Mesenchymal stem cell (in vitro differentiated cells and primary cell): ENCODE measurements at regions not wholly inside any gene's neighbourhood (a gene's known extent, or its start where the extent isn't known, plus 50 kb on each side); places are given as distances from the start of the nearest gene placed in this dataset.

ENCODE experiments used
- DNase-seq: peaks from one replicate; pipeline ENCODE4 v3.0.0-alpha.2; 2013
- H2AFZ ChIP-seq: one replicate; pipeline ENCODE4 v1.6.1; 2013; ENCODE audit warnings: low read depth, mild to moderate bottlenecking, control low read depth, inconsistent platforms, low read length, moderate library complexity
- H2AK5ac ChIP-seq: 2 replicates; pipeline ENCODE4 v1.6.1; 2013; ENCODE audit warnings: low read length, moderate library complexity, mild to moderate bottlenecking, inconsistent platforms; ENCODE audit not compliant: severe bottlenecking
- H2BK120ac ChIP-seq: one replicate; pipeline ENCODE4 v1.6.1; 2013; ENCODE audit warnings: low read depth, mild to moderate bottlenecking, inconsistent platforms, low read length, moderate library complexity
- H2BK12ac ChIP-seq, 2 experiments: one replicate each; pipeline ENCODE4 v1.6.1; 2013; ENCODE audit warnings: inconsistent platforms in 2 of 2, low read length in 2 of 2, mild to moderate bottlenecking in 2 of 2, moderate library complexity in 2 of 2, control low read depth in 1 of 2
- H2BK15ac ChIP-seq: one replicate; pipeline ENCODE4 v1.6.1; 2013; ENCODE audit warnings: mild to moderate bottlenecking, low read depth, inconsistent platforms; ENCODE audit not compliant: poor library complexity, severe bottlenecking
- H2BK5ac ChIP-seq: 2 replicates; pipeline ENCODE4 v1.6.1; 2013; ENCODE audit warnings: low read depth, mild to moderate bottlenecking, low read length, control low read depth, inconsistent platforms; ENCODE audit not compliant: poor library complexity, severe bottlenecking
- H3K14ac ChIP-seq, 2 experiments: one replicate each; pipeline ENCODE4 v1.6.1; 2013; ENCODE audit warnings: inconsistent platforms in 2 of 2, low read length in 2 of 2, control low read depth in 1 of 2, mild to moderate bottlenecking in 1 of 2, moderate library complexity in 1 of 2
- H3K18ac ChIP-seq, 2 experiments: one replicate each; pipeline ENCODE4 v1.6.1; 2013; ENCODE audit warnings: inconsistent platforms in 2 of 2, low read length in 2 of 2, control low read depth in 1 of 2, low read depth in 1 of 2, mild to moderate bottlenecking in 1 of 2
- H3K23ac ChIP-seq, 2 experiments: one replicate each; pipeline ENCODE4 v1.6.1; 2013; ENCODE audit warnings: inconsistent platforms in 2 of 2, low read length in 2 of 2, mild to moderate bottlenecking in 2 of 2, moderate library complexity in 2 of 2, control low read depth in 1 of 2
- H3K27ac ChIP-seq: 2 replicates; pipeline ENCODE4 v1.5.1; 2013; ENCODE audit warnings: mild to moderate bottlenecking, moderate library complexity, low read length, control low read depth, inconsistent platforms; ENCODE audit not compliant: poor library complexity, severe bottlenecking
- H3K27me3 ChIP-seq, 2 experiments: 2 replicates each; pipeline versions ENCODE4 v1.6.1 to v1.7.0; 2013; ENCODE audit warnings: low read length in 2 of 2, mild to moderate bottlenecking in 2 of 2, moderate library complexity in 2 of 2, control low read depth in 1 of 2, inconsistent platforms in 1 of 2; ENCODE audit not compliant: control insufficient read depth in 1 of 2, insufficient read depth in 1 of 2
- H3K36me3 ChIP-seq, 2 experiments: 2 replicates each; pipeline versions ENCODE4 v1.6.1 to v1.7.0; 2013; ENCODE audit warnings: low read length in 2 of 2, control low read depth in 1 of 2, inconsistent platforms in 1 of 2, low read depth in 1 of 2, mild to moderate bottlenecking in 1 of 2; ENCODE audit not compliant: insufficient read depth in 2 of 2, control insufficient read depth in 1 of 2
- H3K4ac ChIP-seq, 2 experiments: one replicate each; pipeline ENCODE4 v1.6.1; 2013; ENCODE audit warnings: inconsistent platforms in 2 of 2, low read length in 2 of 2, mild to moderate bottlenecking in 2 of 2, moderate library complexity in 2 of 2, control low read depth in 1 of 2, low read depth in 1 of 2
- H3K4me1 ChIP-seq: 2 replicates; pipeline ENCODE4 v1.6.1; 2013; ENCODE audit warnings: low read depth, low read length, control low read depth; ENCODE audit not compliant: control insufficient read depth, insufficient read depth
- H3K4me2 ChIP-seq: 2 replicates; pipeline ENCODE4 v1.6.1; 2013; ENCODE audit warnings: low read length, mild to moderate bottlenecking, inconsistent platforms; ENCODE audit not compliant: poor library complexity, severe bottlenecking
- H3K4me3 ChIP-seq, 2 experiments: 2 replicates each; pipeline versions ENCODE4 v1.5.1 to v1.7.0; 2013; ENCODE audit warnings: low read length in 2 of 2, mild to moderate bottlenecking in 2 of 2, control low read depth in 1 of 2, low read depth in 1 of 2; ENCODE audit not compliant: insufficient read depth in 1 of 2
- H3K79me1 ChIP-seq: replicated peaks from 2 replicates; pipeline ENCODE4 v1.6.1; 2013; ENCODE audit warnings: mild to moderate bottlenecking, control low read depth, low read length, inconsistent platforms; ENCODE audit not compliant: poor library complexity, severe bottlenecking
- H3K9ac ChIP-seq: 2 replicates; pipeline ENCODE4 v1.7.0; 2013; ENCODE audit warnings: mild to moderate bottlenecking, low read length, moderate library complexity
- H3K9me3 ChIP-seq: 2 replicates; pipeline ENCODE4 v1.7.0; 2013; ENCODE audit warnings: mild to moderate bottlenecking, low read length; ENCODE audit not compliant: control insufficient read depth
- H4K8ac ChIP-seq: one replicate; pipeline ENCODE4 v1.6.1; 2013; ENCODE audit warnings: inconsistent platforms, mild to moderate bottlenecking, low read length, moderate library complexity
- H4K91ac ChIP-seq: one replicate; pipeline ENCODE4 v1.6.1; 2013; ENCODE audit warnings: mild to moderate bottlenecking, low read length, inconsistent platforms
- WGBS: methylation state at CpG from one replicate; pipeline ENCODE4 v1.1.7; 2013; ENCODE audit warnings: mixed read lengths; 5-methylcytosine and 5-hydroxymethylcytosine counted together

- Histone ChIP-seq H3K4ac (no peak overlapping the region), H2BK120ac (no peak overlapping the region), H2BK5ac (no peak overlapping the region), H3K9ac (no peak overlapping the region), H3K23ac (no peak overlapping the region), H3K27me3 (no peaks in the 10 kb centered on the region), H2BK15ac (no peak overlapping the region), H2AFZ (no peak overlapping the region), H4K8ac (no peak overlapping the region), H2AK5ac (no peak overlapping the region), H4K91ac (no peak overlapping the region), H3K14ac (no peak overlapping the region), H3K79me1 (no peaks in the 10 kb centered on the region), H3K18ac (no peak overlapping the region), H2BK12ac (no peak overlapping the region), H3K4me3 (no peak overlapping the region), H3K27ac (no peak overlapping the region), H3K9me3 (no peaks in the 10 kb centered on the region), H3K4me1 (no peaks in the 10 kb centered on the region), H3K36me3 (no peaks in the 10 kb centered on the region), H3K4me2 (no peak overlapping the region)
- WGBS: 82% methylated on average over 1 of the region's 1 CpG
- DNase-seq: no peak
Observed at GRCh38 chr10:63021225-63021624, 111.9 kb upstream of the NRBF2 start.

GRCh38 chr10:63013755-63014154 lies 119.4 kb upstream of the NRBF2 start:
- H3K4me3 ChIP-seq: no peak overlapping the region
- H3K27ac ChIP-seq: no peak overlapping the region
- no peaks in the 10 kb centered on the region for H3K27me3 ChIP-seq
- WGBS: 2% methylated on average over 1 of the region's 1 CpG
- H3K4ac ChIP-seq: no peak overlapping the region
- no peak overlapping the region for H3K4me2 ChIP-seq
- no peaks in the 10 kb centered on the region for H3K36me3 ChIP-seq
- H2AFZ ChIP-seq: no peak overlapping the region
- H4K8ac ChIP-seq: no peak overlapping the region
- H2BK5ac ChIP-seq: no peak overlapping the region
- H3K9ac ChIP-seq: no peak overlapping the region
- no peak overlapping the region for H2BK15ac ChIP-seq
- H2BK12ac ChIP-seq: no peak overlapping the region
- no peak overlapping the region for H3K14ac ChIP-seq
- H3K4me1 ChIP-seq: no peaks in the 10 kb centered on the region
- H2BK120ac ChIP-seq: no peak overlapping the region
- no peak overlapping the region for H4K91ac ChIP-seq
- H2AK5ac ChIP-seq: no peak overlapping the region
- H3K9me3 ChIP-seq: no peaks in the 10 kb centered on the region
- no peak for DNase-seq
- no peak overlapping the region for H3K18ac ChIP-seq
- H3K79me1 ChIP-seq: no peaks in the 10 kb centered on the region
- H3K23ac ChIP-seq: no peak overlapping the region

- peaks cover 0 to under 1% of the 10 kb centered on the region in 2 experiments for H3K27me3 ChIP-seq
- H4K91ac ChIP-seq: no peak overlapping the region
- no peak overlapping the region for H3K4me3 ChIP-seq
- no peaks in the 10 kb centered on the region for H3K9me3 ChIP-seq
- no peak overlapping the region for H3K4me2 ChIP-seq
- H3K14ac ChIP-seq: no peak overlapping the region
- no peak overlapping the region for H2BK120ac ChIP-seq
- no peak overlapping the region for H3K27ac ChIP-seq
- H3K79me1 ChIP-seq: no peaks in the 10 kb centered on the region
- H3K23ac ChIP-seq: no peak overlapping the region
- no peaks in the 10 kb centered on the region for H3K4me1 ChIP-seq
- no peak overlapping the region for H3K9ac ChIP-seq
- no peak overlapping the region for H2AK5ac ChIP-seq
- DNase-seq: no peak
- H2BK12ac ChIP-seq: no peak overlapping the region
- H2AFZ ChIP-seq: no peak overlapping the region
- no peak overlapping the region for H3K4ac ChIP-seq
- no peak overlapping the region for H3K18ac ChIP-seq
- H2BK5ac ChIP-seq: no peak overlapping the region
- no peaks in the 10 kb centered on the region for H3K36me3 ChIP-seq
- H2BK15ac ChIP-seq: no peak overlapping the region
- no peak overlapping the region for H4K8ac ChIP-seq
Observed at GRCh38 chr10:63012623-63013022, 120.5 kb upstream of the NRBF2 start.

- H3K36me3 ChIP-seq: no peaks in the 10 kb centered on the region
- no peak overlapping the region for H2AK5ac ChIP-seq
- H3K4me3 ChIP-seq: no peak overlapping the region
- no peak overlapping the region for H3K23ac ChIP-seq
- no peak overlapping the region for H4K8ac ChIP-seq
- H2BK120ac ChIP-seq: no peak overlapping the region
- no peak overlapping the region for H2BK15ac ChIP-seq
- DNase-seq: no peak
- H3K27ac ChIP-seq: no peak overlapping the region
- H3K4me1 ChIP-seq: no peaks in the 10 kb centered on the region
- H3K4ac ChIP-seq: no peak overlapping the region
- H2BK5ac ChIP-seq: no peak overlapping the region
- no peak overlapping the region for H2BK12ac ChIP-seq
- no peak overlapping the region for H2AFZ ChIP-seq
- H3K4me2 ChIP-seq: no peak overlapping the region
- peaks cover 0 to 7% of the 10 kb centered on the region in 2 experiments for H3K27me3 ChIP-seq
- WGBS: no CpG with 5 or more reads among the region's 1 CpG
- no peak overlapping the region for H3K18ac ChIP-seq
- H3K79me1 ChIP-seq: no peaks in the 10 kb centered on the region
- no peaks in the 10 kb centered on the region for H3K9me3 ChIP-seq
- no peak overlapping the region for H3K14ac ChIP-seq
- no peak overlapping the region for H3K9ac ChIP-seq
- no peak overlapping the region for H4K91ac ChIP-seq
Observed at GRCh38 chr10:63010203-63010602, 122.9 kb upstream of the NRBF2 start.
